ENCODE measurements at regions not wholly inside any gene's neighbourhood (a gene's known extent, or its start where the extent isn't known, plus 50 kb on each side); places are given as distances from the start of the nearest gene placed in this dataset.

- no peak for TF ChIP-seq CTCF (IDR thresholded peaks at IDR 0.05)
- no peak for TF ChIP-seq POLR2AphosphoS5 (IDR thresholded peaks at IDR 0.05)
Measured at GRCh38 chr16:86390335-86390734, 120.0 kb upstream of the FOXF1 start.
